KOPT-K1 (cell line): ENCODE measurements at regions not wholly inside any gene's neighbourhood (a gene's known extent, or its start where the extent isn't known, plus 50 kb on each side); places are given as distances from the start of the nearest gene placed in this dataset.
"Not testable (repeated sequence)": the region's sequence is repeated elsewhere in the genome, so short reads cannot be mapped to it uniquely, and the experiment has no call there.

Experiments used
- H3K27ac ChIP-seq: fragments of 200-600 bp; sonication (generic); 2 replicates; pipeline ENCODE4 v1.5.1; 2016; ENCODE audit warnings: antibody characterized with exemption, mild to moderate bottlenecking, low read depth, low read length; ENCODE audit not compliant: poor library complexity, severe bottlenecking
- H3K36me3 ChIP-seq: fragments of 200-600 bp; sonication (generic); 2 replicates; pipeline ENCODE4 v1.5.1; 2017; ENCODE audit warnings: antibody characterized with exemption, mild to moderate bottlenecking, low read length, moderate library complexity; ENCODE audit not compliant: insufficient read depth
- H3K9me3 ChIP-seq: fragments of 200-600 bp; sonication (generic); 2 replicates; pipeline ENCODE4 v1.5.1; 2017; ENCODE audit warnings: antibody characterized with exemption, low read length, mild to moderate bottlenecking; ENCODE audit not compliant: insufficient read depth, poor library complexity, severe bottlenecking

- H3K9me3 ChIP-seq: no peaks in the 10 kb centered on the region
- H3K36me3 ChIP-seq: no peaks in the 10 kb centered on the region
- H3K27ac ChIP-seq: no peak overlapping the region
Observed at GRCh38 chr10:30686708-30687107, 57.2 kb upstream of the LYZL2 start.

DNA sequence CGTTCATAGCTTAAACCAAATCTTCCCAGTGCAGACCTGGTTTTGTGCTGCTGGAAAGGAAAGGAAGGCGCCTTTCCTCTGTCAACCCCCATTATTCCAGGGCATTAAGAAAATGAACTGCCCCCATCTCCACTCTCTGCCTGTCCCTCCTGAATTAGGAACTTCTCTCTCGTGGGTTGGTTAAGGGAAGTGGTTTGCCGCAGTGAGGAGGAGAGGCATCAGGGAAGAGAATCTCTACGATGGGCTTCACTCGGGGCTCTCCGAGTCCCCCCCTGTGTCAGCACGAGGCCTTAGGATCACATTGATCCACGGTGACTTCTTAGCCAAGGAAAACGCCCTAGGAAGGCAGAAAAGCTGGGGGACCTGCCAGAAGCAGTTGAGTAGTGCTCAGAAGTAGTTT lies 53.9 kb upstream of the LYZL2 start:
- Histone ChIP-seq H3K27ac (no peak overlapping the region), H3K9me3 (no peaks in the 10 kb centered on the region), H3K36me3 (no peaks in the 10 kb centered on the region)

GRCh38 chr10:30682377-30683199 lies 53.0 kb upstream of the LYZL2 start:
- not testable (repeated sequence) for H3K36me3 ChIP-seq, H3K9me3 ChIP-seq, H3K27ac ChIP-seq

GRCh38 chr10:30680908-30681307 lies 51.4 kb upstream of the LYZL2 start:
- Histone ChIP-seq H3K9me3 (no peaks in the 10 kb centered on the region), H3K36me3 (no peaks in the 10 kb centered on the region), H3K27ac (no peak overlapping the region)
